H7 (cell line): ENCODE measurements at regions not wholly inside any gene's neighbourhood (a gene's known extent, or its start where the extent isn't known, plus 50 kb on each side); places are given as distances from the start of the nearest gene placed in this dataset.
"Not testable (repeated sequence)": the region's sequence is repeated elsewhere in the genome, so short reads cannot be mapped to it uniquely, and the experiment has no call there.

Experiments
- DNase-seq: peaks from one replicate; pipeline ENCODE4 v3.0.0; 2012
- H3K27me3 ChIP-seq: 2 replicates; pipeline ENCODE4 v1.6.0; 2011; ENCODE audit warnings: mild to moderate bottlenecking, low read length; ENCODE audit not compliant: control insufficient read depth, insufficient read depth
- H3K36me3 ChIP-seq: replicated peaks from 2 replicates; pipeline ENCODE4 v1.5.1; 2011; ENCODE audit warnings: low read length; ENCODE audit not compliant: control insufficient read depth, insufficient read depth
- H3K4me3 ChIP-seq: 2 replicates; pipeline ENCODE4 v1.5.1; 2011; ENCODE audit warnings: low read depth, mild to moderate bottlenecking, control low read depth, low read length, moderate library complexity; ENCODE audit not compliant: insufficient read depth

GRCh38 chr1:9435854-9436640 lies 103.2 kb upstream of the SLC25A33 start:
- no peak overlapping the region for H3K4me3 ChIP-seq
- DNase-seq: no peak
- H3K27me3 ChIP-seq: no peaks in the 10 kb centered on the region
- H3K36me3 ChIP-seq: no peaks in the 10 kb centered on the region

GRCh38 chr1:9437961-9438430 lies 101.3 kb upstream of the SLC25A33 start:
- H3K27me3 ChIP-seq: no peaks in the 10 kb centered on the region
- no peaks in the 10 kb centered on the region for H3K36me3 ChIP-seq
- peak; percentile 26 for DNase-seq
- no peak overlapping the region for H3K4me3 ChIP-seq

GRCh38 chr1:9438431-9439073 lies 100.7 kb upstream of the SLC25A33 start:
- Histone ChIP-seq H3K4me3 (no peak overlapping the region), H3K36me3 (no peaks in the 10 kb centered on the region), H3K27me3 (no peaks in the 10 kb centered on the region)
- peak; percentile 31 for DNase-seq

- no peaks in the 10 kb centered on the region for H3K36me3 ChIP-seq
These were observed 100.0 kb upstream of the SLC25A33 start for GRCh38 chr1:9439074-9439761.

DNA sequence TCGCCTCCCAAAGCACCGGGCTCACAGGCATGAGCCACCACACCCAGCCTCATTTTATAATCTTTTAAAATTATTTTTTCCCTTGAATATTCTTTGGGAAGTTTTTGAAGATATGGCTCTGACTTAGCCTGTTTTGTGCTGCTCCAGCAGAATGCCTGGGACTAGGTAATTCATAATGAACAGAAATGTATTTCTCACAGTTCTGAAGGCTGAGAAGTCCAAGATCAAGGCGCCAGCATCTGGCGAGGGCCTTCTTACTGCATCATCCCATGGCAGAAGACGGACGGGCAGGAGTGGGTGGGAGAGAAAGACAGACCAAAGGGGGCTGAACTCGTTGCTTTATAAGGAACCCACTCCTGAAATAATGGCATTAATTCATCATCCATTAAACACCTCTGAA lies 99.0 kb upstream of the SLC25A33 start:
- no peak for DNase-seq
- no peaks in the 10 kb centered on the region for H3K27me3 ChIP-seq
- no peak overlapping the region for H3K4me3 ChIP-seq
- H3K36me3 ChIP-seq: no peaks in the 10 kb centered on the region

More at GRCh38 chr1:9439074-9439761, 100.0 kb upstream of the SLC25A33 start:
- no peaks in the 10 kb centered on the region for H3K27me3 ChIP-seq
- H3K4me3 ChIP-seq: no peak overlapping the region
- DNase-seq: peak; percentile 5

- Histone ChIP-seq H3K4me3 (no peak overlapping the region), H3K27me3 (no peaks in the 10 kb centered on the region), H3K36me3 (no peaks in the 10 kb centered on the region)
- DNase-seq: no peak
These were observed 98.5 kb upstream of the SLC25A33 start for GRCh38 chr1:9440763-9441194.

- H3K27me3 ChIP-seq: no peaks in the 10 kb centered on the region
- H3K36me3 ChIP-seq: no peaks in the 10 kb centered on the region
- DNase-seq: no peak
- H3K4me3 ChIP-seq: no peak overlapping the region
These were observed 97.7 kb upstream of the SLC25A33 start for GRCh38 chr1:9441451-9442133.

DNA sequence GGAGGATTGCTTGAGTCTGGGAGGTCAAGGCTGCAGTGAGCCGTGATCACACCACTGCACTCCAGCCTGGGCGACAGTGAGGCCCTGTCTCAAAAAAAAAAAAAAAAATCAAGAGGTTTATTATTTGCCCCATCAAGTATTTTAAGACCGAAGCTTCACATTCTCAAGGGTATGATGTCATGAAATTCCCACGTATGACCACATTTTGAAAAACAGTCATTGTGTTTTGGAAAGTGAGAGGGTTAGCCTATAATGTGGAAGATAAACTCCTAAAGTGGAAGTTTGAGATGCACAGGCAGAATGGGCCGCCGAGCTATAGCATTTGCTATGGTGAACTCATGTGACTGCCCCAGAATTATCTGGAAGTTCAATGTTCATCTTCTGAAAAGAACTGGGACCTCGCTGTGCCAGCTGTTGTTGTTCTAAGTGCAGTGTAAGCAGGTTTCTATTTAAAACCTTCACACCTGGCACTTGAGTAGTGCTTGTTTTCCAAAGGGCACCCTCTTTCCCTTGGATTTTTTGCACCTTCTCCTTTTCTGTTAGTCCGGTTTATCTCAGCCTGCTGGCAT lies 96.9 kb upstream of the SLC25A33 start:
- DNase-seq: no peak
- no peaks in the 10 kb centered on the region for H3K27me3 ChIP-seq
- H3K4me3 ChIP-seq: no peak overlapping the region
- no peaks in the 10 kb centered on the region for H3K36me3 ChIP-seq

DNA sequence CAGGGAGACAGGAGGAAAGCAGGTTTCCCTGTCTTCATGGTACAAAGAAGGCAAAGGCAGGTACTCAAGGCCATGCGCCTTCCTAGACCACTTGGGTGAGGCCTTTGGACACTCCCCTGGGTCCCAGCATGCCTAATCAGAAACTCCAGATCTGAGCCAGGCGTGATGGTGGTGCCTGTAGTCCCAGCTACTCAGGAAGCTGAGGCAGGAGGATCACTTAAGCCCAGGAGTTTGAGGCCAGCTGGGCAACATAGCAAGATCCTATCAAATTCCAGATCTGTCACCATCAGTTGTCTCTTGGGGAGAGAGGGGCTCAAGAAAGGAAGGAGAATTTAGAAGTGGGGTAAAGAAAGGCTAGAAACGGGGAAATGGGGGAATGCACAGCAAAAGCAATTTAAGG lies 96.3 kb upstream of the SLC25A33 start:
- DNase-seq: no peak
- Histone ChIP-seq H3K4me3 (no peak overlapping the region), H3K36me3 (no peaks in the 10 kb centered on the region), H3K27me3 (no peaks in the 10 kb centered on the region)

- peak; percentile 35 for DNase-seq
- H3K27me3 ChIP-seq: no peaks in the 10 kb centered on the region
- H3K4me3 ChIP-seq: no peak overlapping the region
- H3K36me3 ChIP-seq: no peaks in the 10 kb centered on the region
These were observed 95.3 kb upstream of the SLC25A33 start for GRCh38 chr1:9443913-9444445.

DNA sequence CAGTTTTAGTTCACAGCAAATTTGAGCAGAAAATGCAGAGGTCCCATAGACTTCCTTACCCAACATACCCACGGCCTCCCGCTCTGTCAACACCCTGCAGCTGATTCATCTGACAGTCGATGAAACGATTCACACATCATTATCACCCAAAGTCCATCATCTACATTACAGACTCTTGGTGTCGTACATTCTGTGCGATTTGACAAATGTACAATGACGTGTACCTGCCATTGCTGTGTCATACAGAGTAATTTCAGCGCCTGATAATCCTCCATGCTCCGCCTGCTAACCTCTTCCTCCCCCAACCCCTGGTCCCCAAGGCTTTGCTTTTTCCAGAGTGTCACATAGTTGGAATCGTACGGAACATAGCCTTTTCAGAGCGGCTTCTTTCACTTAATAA lies 94.7 kb upstream of the SLC25A33 start:
- Histone ChIP-seq H3K27me3 (no peaks in the 10 kb centered on the region), H3K36me3 (no peaks in the 10 kb centered on the region), H3K4me3 (no peak overlapping the region)
- peak; percentile 5 for DNase-seq

DNA sequence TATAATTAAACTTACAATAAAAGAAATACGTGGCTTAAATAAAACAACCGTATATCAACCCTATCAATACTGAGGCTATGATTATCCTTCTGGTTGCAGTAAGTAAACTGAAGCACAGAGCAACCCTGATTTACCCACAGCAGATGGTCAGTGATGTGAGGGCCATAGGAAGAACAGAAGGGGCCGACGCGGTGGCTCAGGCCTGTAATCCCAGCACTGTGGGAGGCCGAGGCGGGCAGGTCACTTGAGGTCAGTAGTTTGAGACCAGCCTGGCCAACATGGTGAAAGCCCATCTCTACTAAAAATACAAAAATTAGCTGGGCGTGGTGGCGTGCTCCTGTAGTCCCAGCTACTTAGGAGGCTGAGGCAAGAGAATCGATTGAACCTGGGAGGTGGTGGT lies 94.2 kb upstream of the SLC25A33 start:
- peak; percentile 5 for DNase-seq
- H3K4me3 ChIP-seq, H3K36me3 ChIP-seq, H3K27me3 ChIP-seq: not testable (repeated sequence)

DNA sequence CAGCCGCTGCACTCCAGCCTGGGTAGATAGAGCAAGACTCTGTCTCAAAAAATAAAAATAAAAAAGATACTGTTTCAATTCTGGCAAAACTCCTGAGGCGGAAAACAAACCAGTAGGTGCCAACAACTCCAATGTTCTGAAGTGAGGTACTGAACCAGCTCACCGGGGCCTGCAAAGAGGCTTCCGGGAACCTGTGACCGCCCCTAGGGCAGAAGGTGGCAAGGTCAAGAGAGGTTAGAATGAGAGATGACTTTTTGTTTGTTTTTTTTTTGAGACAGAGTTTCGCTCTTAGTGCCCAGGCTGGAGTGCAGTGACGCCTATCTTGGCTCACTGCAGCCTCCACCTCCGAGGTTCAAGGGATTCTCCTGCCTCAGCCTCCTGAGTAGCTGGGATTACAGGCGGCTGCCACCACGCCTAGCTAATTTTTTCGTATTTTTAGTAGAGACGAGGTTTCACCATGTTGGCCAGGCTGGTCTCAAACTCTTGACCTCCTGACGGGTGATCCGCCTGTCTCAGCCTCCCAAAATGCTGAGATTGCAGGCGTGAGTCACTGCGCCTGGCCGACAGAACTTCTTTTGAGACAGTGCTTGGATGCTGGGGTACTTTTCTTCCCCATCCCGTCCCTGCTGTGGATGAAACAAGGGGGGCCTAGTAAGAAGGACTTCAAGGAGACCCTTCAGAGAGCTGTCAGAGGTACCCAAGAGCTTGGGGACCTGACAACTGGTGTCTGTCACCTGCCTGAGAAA lies 91.9 kb upstream of the SLC25A33 start:
- H3K4me3 ChIP-seq: no peak overlapping the region
- H3K27me3 ChIP-seq: no peaks in the 10 kb centered on the region
- no peak for DNase-seq
- H3K36me3 ChIP-seq: no peaks in the 10 kb centered on the region
